Panc1 (cell line): ENCODE measurements at regions not wholly inside any gene's neighbourhood (a gene's known extent, or its start where the extent isn't known, plus 50 kb on each side); places are given as distances from the start of the nearest gene placed in this dataset.

Experiments
- ATAC-seq: fragments of 200-7000 bp; cut with Tn5 transposase; 2 replicates; pipeline ENCODE4 v1.9.1; 2020; ENCODE audit warnings: mild to moderate bottlenecking, moderate library complexity
- BruUV-seq: library from RNA; stranded (reverse); fragments of 400-500 nt; replicated peaks from 2 replicates; lab custom pipeline; 2021; lab: Mats Ljungman, UMichigan
- CTCF ChIA-PET: fragments of 300-600 bp; sonication (Branson Sonifier 250); formaldehyde crosslinking; loops from one replicate; lab custom pipeline; 2022; ENCODE audit warnings: antibody characterized with exemption; lab: Charles Lee
- POLR2A ChIA-PET: fragments of 300-600 bp; sonication (Branson Sonifier 250); formaldehyde crosslinking; loops from one replicate; lab custom pipeline; 2022; ENCODE audit warnings: antibody characterized with exemption; lab: Charles Lee
- DNase-seq: peaks from one replicate; pipeline ENCODE4 v3.0.0-alpha.2; 2010; ENCODE audit warnings: low read depth, low spot score
- H3K27ac ChIP-seq: 2 replicates; pipeline ENCODE4 v1.5.1; 2011; ENCODE audit warnings: mild to moderate bottlenecking, low read length, inconsistent platforms
- H3K27me3 ChIP-seq: fragments of 200-500 bp; sonication (Bioruptor generic); 2 replicates; pipeline ENCODE4 v1.6.0; 2014; ENCODE audit warnings: low read length, inconsistent platforms; ENCODE audit not compliant: control insufficient read depth, insufficient read depth
- H3K36me3 ChIP-seq: fragments of 200-500 bp; sonication (Bioruptor generic); 2 replicates; pipeline ENCODE4 v1.5.1; 2014; ENCODE audit warnings: inconsistent platforms, mild to moderate bottlenecking, low read length, moderate library complexity; ENCODE audit not compliant: control insufficient read depth, insufficient read depth
- H3K4me1 ChIP-seq: 2 replicates; pipeline ENCODE4 v1.5.1; 2011; ENCODE audit warnings: inconsistent platforms, mild to moderate bottlenecking, low read length, moderate library complexity; ENCODE audit not compliant: control insufficient read depth, insufficient read depth
- H3K4me3 ChIP-seq, 2 experiments: 2 replicates each; pipeline ENCODE4 v1.5.1; 2011 to 2012; ENCODE audit warnings: low read depth in 2 of 2, low read length in 2 of 2, mild to moderate bottlenecking in 2 of 2, inconsistent platforms in 1 of 2, moderate library complexity in 1 of 2
- H3K9me3 ChIP-seq: fragments of 200-500 bp; sonication (Bioruptor generic); 2 replicates; pipeline ENCODE4 v1.5.1; 2014; ENCODE audit warnings: low read depth, mild to moderate bottlenecking, inconsistent platforms, low read length, moderate library complexity; ENCODE audit not compliant: control insufficient read depth, insufficient read depth
- POLR2AphosphoS5 ChIP-seq: IDR thresholded peaks from 2 replicates; pipeline ENCODE4 v1.6.1; 2012; ENCODE audit warnings: mild to moderate bottlenecking, low read depth, low read length, moderate library complexity
- SIN3A ChIP-seq: IDR thresholded peaks from 2 replicates; pipeline ENCODE4 v1.6.1; 2012; ENCODE audit warnings: low read depth, mild to moderate bottlenecking, low read length, moderate library complexity, borderline replicate concordance; ENCODE audit not compliant: insufficient read depth
- TCF7L2 ChIP-seq: IDR thresholded peaks from 2 replicates; pipeline ENCODE4 v1.6.1; 2011; ENCODE audit warnings: mild to moderate bottlenecking, low read depth, low read length, inconsistent platforms
- in situ Hi-C: cut with HindIII; loops from 2 replicates; pipeline ENCODE4 v1.10.0; 2016; ENCODE audit warnings: low sequenced_read_pairs, low pct_unique_long_range_greater_than_20kb
- intact Hi-C: fragments of 100-400 bp; cut with micrococcal nuclease; formaldehyde crosslinking; loops from one replicate; pipeline ENCODE4 v1.10.0; 2022; ENCODE audit not compliant: unreplicated experiment
- TF ChIP-seq, protein P1 (sequence below), 2 experiments: IDR thresholded peaks; 2 replicates each; pipeline ENCODE4 v1.6.1; 2011 to 2012; ENCODE audit warnings: low read depth in 2 of 2, control low read depth in 1 of 2, low read length in 1 of 2, mild to moderate bottlenecking in 1 of 2, moderate library complexity in 1 of 2; ENCODE audit not compliant: insufficient read depth in 1 of 2
- TF ChIP-seq, protein P2 (sequence below): fragments of 450-650 bp; IDR thresholded peaks from 2 replicates; pipeline ENCODE4 v1.5.1; 2017; ENCODE audit warnings: mild to moderate bottlenecking

- TF ChIP-seq TCF7L2 (no peak), SIN3A (no peak), POLR2AphosphoS5 (no peak)
- TF ChIP-seq, protein P1, sequence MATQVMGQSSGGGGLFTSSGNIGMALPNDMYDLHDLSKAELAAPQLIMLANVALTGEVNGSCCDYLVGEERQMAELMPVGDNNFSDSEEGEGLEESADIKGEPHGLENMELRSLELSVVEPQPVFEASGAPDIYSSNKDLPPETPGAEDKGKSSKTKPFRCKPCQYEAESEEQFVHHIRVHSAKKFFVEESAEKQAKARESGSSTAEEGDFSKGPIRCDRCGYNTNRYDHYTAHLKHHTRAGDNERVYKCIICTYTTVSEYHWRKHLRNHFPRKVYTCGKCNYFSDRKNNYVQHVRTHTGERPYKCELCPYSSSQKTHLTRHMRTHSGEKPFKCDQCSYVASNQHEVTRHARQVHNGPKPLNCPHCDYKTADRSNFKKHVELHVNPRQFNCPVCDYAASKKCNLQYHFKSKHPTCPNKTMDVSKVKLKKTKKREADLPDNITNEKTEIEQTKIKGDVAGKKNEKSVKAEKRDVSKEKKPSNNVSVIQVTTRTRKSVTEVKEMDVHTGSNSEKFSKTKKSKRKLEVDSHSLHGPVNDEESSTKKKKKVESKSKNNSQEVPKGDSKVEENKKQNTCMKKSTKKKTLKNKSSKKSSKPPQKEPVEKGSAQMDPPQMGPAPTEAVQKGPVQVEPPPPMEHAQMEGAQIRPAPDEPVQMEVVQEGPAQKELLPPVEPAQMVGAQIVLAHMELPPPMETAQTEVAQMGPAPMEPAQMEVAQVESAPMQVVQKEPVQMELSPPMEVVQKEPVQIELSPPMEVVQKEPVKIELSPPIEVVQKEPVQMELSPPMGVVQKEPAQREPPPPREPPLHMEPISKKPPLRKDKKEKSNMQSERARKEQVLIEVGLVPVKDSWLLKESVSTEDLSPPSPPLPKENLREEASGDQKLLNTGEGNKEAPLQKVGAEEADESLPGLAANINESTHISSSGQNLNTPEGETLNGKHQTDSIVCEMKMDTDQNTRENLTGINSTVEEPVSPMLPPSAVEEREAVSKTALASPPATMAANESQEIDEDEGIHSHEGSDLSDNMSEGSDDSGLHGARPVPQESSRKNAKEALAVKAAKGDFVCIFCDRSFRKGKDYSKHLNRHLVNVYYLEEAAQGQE (IDR thresholded peaks at IDR 0.05; ENCODE audit: insufficient read depth in 1 of 2, low read depth in 2 of 2, low read length in 1 of 2): no peak
- TF ChIP-seq, protein P2, sequence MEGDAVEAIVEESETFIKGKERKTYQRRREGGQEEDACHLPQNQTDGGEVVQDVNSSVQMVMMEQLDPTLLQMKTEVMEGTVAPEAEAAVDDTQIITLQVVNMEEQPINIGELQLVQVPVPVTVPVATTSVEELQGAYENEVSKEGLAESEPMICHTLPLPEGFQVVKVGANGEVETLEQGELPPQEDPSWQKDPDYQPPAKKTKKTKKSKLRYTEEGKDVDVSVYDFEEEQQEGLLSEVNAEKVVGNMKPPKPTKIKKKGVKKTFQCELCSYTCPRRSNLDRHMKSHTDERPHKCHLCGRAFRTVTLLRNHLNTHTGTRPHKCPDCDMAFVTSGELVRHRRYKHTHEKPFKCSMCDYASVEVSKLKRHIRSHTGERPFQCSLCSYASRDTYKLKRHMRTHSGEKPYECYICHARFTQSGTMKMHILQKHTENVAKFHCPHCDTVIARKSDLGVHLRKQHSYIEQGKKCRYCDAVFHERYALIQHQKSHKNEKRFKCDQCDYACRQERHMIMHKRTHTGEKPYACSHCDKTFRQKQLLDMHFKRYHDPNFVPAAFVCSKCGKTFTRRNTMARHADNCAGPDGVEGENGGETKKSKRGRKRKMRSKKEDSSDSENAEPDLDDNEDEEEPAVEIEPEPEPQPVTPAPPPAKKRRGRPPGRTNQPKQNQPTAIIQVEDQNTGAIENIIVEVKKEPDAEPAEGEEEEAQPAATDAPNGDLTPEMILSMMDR: no peak
- BruUV-seq: no TSS peak
- Histone ChIP-seq H3K9me3 (no peaks in the 10 kb centered on the region), H3K27me3 (no peaks in the 10 kb centered on the region), H3K36me3 (no peaks in the 10 kb centered on the region), H3K4me1 (no peaks in the 10 kb centered on the region), H3K27ac (no peak overlapping the region), H3K4me3 (no peak overlapping the region)
- ChIA-PET POLR2A (no interaction called here), CTCF (no interaction called here)
- ATAC-seq (no peak), DNase-seq (no peak)
- in situ Hi-C loops: no loop called here
- intact Hi-C loops: no loop called here
Measured at GRCh38 chr11:87529486-87529885, 491.8 kb downstream of the TMEM135 start.

DNA sequence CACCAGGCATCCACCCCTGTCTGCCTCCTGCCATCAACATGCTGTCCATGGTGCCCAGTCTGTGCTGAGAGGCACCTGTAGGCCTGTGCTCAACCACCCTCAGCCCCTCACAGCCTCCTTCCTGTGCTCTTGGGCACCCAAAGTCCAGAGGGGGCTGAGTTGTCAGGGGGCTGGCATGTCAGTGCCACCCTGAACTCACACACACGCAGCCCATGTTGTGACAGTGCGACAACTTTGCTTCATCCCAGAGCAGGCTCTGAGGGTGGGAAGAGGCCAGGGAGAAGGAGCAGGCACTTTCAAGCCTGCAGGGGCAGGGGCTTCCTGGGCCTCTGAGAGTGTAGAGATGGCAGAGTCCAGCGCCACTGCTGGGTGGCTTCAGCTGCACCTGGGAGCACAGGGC is 491.0 kb downstream of the TMEM135 start:
- Histone ChIP-seq H3K36me3 (no peaks in the 10 kb centered on the region), H3K4me3 (no peak overlapping the region), H3K27ac (no peak overlapping the region), H3K9me3 (no peaks in the 10 kb centered on the region), H3K27me3 (no peaks in the 10 kb centered on the region), H3K4me1 (no peaks in the 10 kb centered on the region)
- CTCF ChIA-PET: no interaction called here
- intact Hi-C loops (no loop called here), in situ Hi-C loops (no loop called here)
- DNase-seq (no peak), ATAC-seq (no peak)
- POLR2A ChIA-PET: no interaction called here
- TF ChIP-seq POLR2AphosphoS5 (no peak), TCF7L2 (no peak), SIN3A (no peak)
- TF ChIP-seq, protein P1 (IDR thresholded peaks at IDR 0.05; ENCODE audit: insufficient read depth in 1 of 2, low read depth in 2 of 2, low read length in 1 of 2): no peak
- TF ChIP-seq, protein P2: no peak
- BruUV-seq: no TSS peak
